Testis (tissue), 2 donors: ENCODE measurements at regions not wholly inside any gene's neighbourhood (a gene's known extent, or its start where the extent isn't known, plus 50 kb on each side); places are given as distances from the start of the nearest gene placed in this dataset.

Experiments
- DNase-seq: peaks from one replicate; pipeline ENCODE4 v3.0.0-alpha.2; 2019
- H3K27ac ChIP-seq, 2 donors: fragments of 200-600 bp; sonication (generic); one replicate each; pipeline ENCODE4 v1.5.1; 2019
- H3K27me3 ChIP-seq: fragments of 200-600 bp; sonication (generic); one replicate; pipeline ENCODE4 v1.5.1; 2019
- H3K36me3 ChIP-seq: fragments of 200-600 bp; sonication (generic); one replicate; pipeline ENCODE4 v1.5.1; 2017; ENCODE audit warnings: low read depth; ENCODE audit errors: missing control alignments
- H3K4me1 ChIP-seq: fragments of 200-600 bp; sonication (generic); one replicate; pipeline ENCODE4 v1.5.1; 2019
- H3K4me3 ChIP-seq, 2 donors: fragments of 200-600 bp; sonication (generic); one replicate each; pipeline ENCODE4 v1.5.1; 2017 to 2019
- H3K9me3 ChIP-seq: fragments of 200-600 bp; sonication (generic); one replicate; pipeline ENCODE4 v1.5.1; 2017
- CTCF ChIP-seq, 3 experiments: fragments of 450-650 bp in 2 of 3; fragments of 200-600 bp in 1 of 3; sonication (generic) in 1 of 3; IDR thresholded peaks; one replicate each; pipeline ENCODE4 v1.5.1; 2016 to 2019; ENCODE audit warnings: antibody characterized with exemption in 3 of 3, mild to moderate bottlenecking in 2 of 3, moderate library complexity in 1 of 3
- POLR2A ChIP-seq: fragments of 450-650 bp; IDR thresholded peaks from one replicate; pipeline ENCODE4 v1.6.1; 2017; ENCODE audit warnings: antibody characterized with exemption, mild to moderate bottlenecking, moderate library complexity
- WGBS, 2 donors: methylation state at CpG; one replicate each; pipeline ENCODE4 v1.1.5; 2018; 5-methylcytosine and 5-hydroxymethylcytosine counted together
- intact Hi-C: fragments of 100-400 bp; cut with DNase I; formaldehyde crosslinking; loops from one replicate; pipeline ENCODE4 v1.15.1; 2023; ENCODE audit warnings: low total_unique reads

GRCh38 chr1:173354937-173355280 lies 122.2 kb upstream of the PRDX6 start:
- Histone ChIP-seq H3K36me3 (no peaks in the 10 kb centered on the region), H3K4me3 (no peak overlapping the region), H3K27ac (no peak overlapping the region), H3K27me3 (no peaks in the 10 kb centered on the region), H3K4me1 (no peaks in the 10 kb centered on the region), H3K9me3 (no peaks in the 10 kb centered on the region)
- no peak for TF ChIP-seq CTCF (IDR thresholded peaks at IDR 0.05)
- TF ChIP-seq POLR2A, result no peak
- intact Hi-C loops, result no loop called here
- no peak for DNase-seq
- 86 to 87% methylated on average over 3 of the region's 3 CpGs for WGBS, 2 donors

- Histone ChIP-seq H3K36me3 (no peaks in the 10 kb centered on the region), H3K4me1 (no peaks in the 10 kb centered on the region), H3K4me3 (no peak overlapping the region), H3K27ac (no peak overlapping the region), H3K9me3 (no peaks in the 10 kb centered on the region), H3K27me3 (no peaks in the 10 kb centered on the region)
- WGBS, 2 donors, result 73 to 78% methylated on average over 5 of the region's 5 CpGs
- DNase-seq, result no peak
- TF ChIP-seq POLR2A, result no peak
- intact Hi-C loops, result no loop called here
Observed at GRCh38 chr1:173355281-173356031, 121.7 kb upstream of the PRDX6 start.

GRCh38 chr1:173356191-173356762 lies 120.9 kb upstream of the PRDX6 start:
- 90 to 96% methylated on average over 2 of the region's 2 CpGs for WGBS, 2 donors
- Histone ChIP-seq H3K9me3 (no peaks in the 10 kb centered on the region), H3K27me3 (no peaks in the 10 kb centered on the region), H3K36me3 (no peaks in the 10 kb centered on the region), H3K27ac (no peak overlapping the region), H3K4me3 (no peak overlapping the region), H3K4me1 (no peaks in the 10 kb centered on the region)
- TF ChIP-seq CTCF (IDR thresholded peaks at IDR 0.05) (no peak), POLR2A (no peak)
- no peak for DNase-seq
- intact Hi-C loops, result no loop called here

GRCh38 chr1:173360487-173361063 lies 116.6 kb upstream of the PRDX6 start:
- no peaks in the 10 kb centered on the region for H3K36me3 ChIP-seq
- H3K27ac ChIP-seq, result no peak overlapping the region
- no peaks in the 10 kb centered on the region for H3K27me3 ChIP-seq
- H3K4me1 ChIP-seq, result no peaks in the 10 kb centered on the region
- no peaks in the 10 kb centered on the region for H3K9me3 ChIP-seq
- DNase-seq, result no peak
- intact Hi-C loops, result no loop called here
- no peak for TF ChIP-seq CTCF (IDR thresholded peaks at IDR 0.05)
- TF ChIP-seq POLR2A, result no peak
- no peak overlapping the region for H3K4me3 ChIP-seq
- 75 to 78% methylated on average over 3 of the region's 3 CpGs for WGBS, 2 donors

- Histone ChIP-seq H3K36me3 (no peaks in the 10 kb centered on the region), H3K4me3 (no peak overlapping the region), H3K4me1 (no peaks in the 10 kb centered on the region), H3K9me3 (no peaks in the 10 kb centered on the region), H3K27me3 (no peaks in the 10 kb centered on the region), H3K27ac (no peak overlapping the region)
- no peak for DNase-seq
- intact Hi-C loops, result no loop called here
- 92 to 99% methylated on average over 2 of the region's 2 CpGs for whole genome bisulfite sequencing, 2 donors
- TF ChIP-seq POLR2A, result no peak
- no peak for TF ChIP-seq CTCF (IDR thresholded peaks at IDR 0.05)
Observed at GRCh38 chr1:173362543-173362942, 114.6 kb upstream of the PRDX6 start.
